CD4-positive, CD25-positive, alpha-beta regulatory T cell (primary cell): ENCODE measurements at regions not wholly inside any gene's neighbourhood (a gene's known extent, or its start where the extent isn't known, plus 50 kb on each side); places are given as distances from the start of the nearest gene placed in this dataset.
A peak's percentile ranks its signal among the peaks of the same experiment; 100 is the strongest.

Experiments used
- ATAC-seq, 2 donors: fragments of 150-1000 bp; cut with Tn5 transposase; one replicate each; pipeline ENCODE4 v1.10.0; 2021; ENCODE audit warnings: low read depth in 2 of 2, moderate number of reproducible peaks in 2 of 2, moderate library complexity in 1 of 2
- DNase-seq, 3 donors: peaks; one replicate each; pipeline versions ENCODE4 v3.0.0 to v3.0.0-alpha.2; 2012 to 2022; ENCODE audit warnings: mixed read lengths in 1 of 3
- H3K27ac ChIP-seq: one replicate; pipeline ENCODE4 v1.7.0; 2013; ENCODE audit warnings: mild to moderate bottlenecking, low read length; ENCODE audit not compliant: insufficient read depth, poor library complexity, severe bottlenecking
- H3K27me3 ChIP-seq: one replicate; pipeline ENCODE4 v1.7.0; 2013; ENCODE audit warnings: low read length; ENCODE audit not compliant: control insufficient read depth, insufficient read depth
- H3K36me3 ChIP-seq: one replicate; pipeline ENCODE4 v1.7.0; 2013; ENCODE audit warnings: mild to moderate bottlenecking, low read length, moderate library complexity; ENCODE audit not compliant: control insufficient read depth, insufficient read depth
- H3K4me1 ChIP-seq: 2 replicates; pipeline ENCODE4 v1.7.0; 2013; ENCODE audit warnings: mild to moderate bottlenecking, low read length; ENCODE audit not compliant: insufficient read depth, control insufficient read depth, poor library complexity, severe bottlenecking
- H3K4me3 ChIP-seq: one replicate; pipeline ENCODE4 v1.7.0; 2013; ENCODE audit warnings: low read depth, mild to moderate bottlenecking, low read length, moderate library complexity
- H3K9me3 ChIP-seq, 2 experiments: 1 replicate in 1 of 2; 2 replicates in 1 of 2; pipeline ENCODE4 v1.7.0; 2013; ENCODE audit warnings: low read length in 2 of 2, mild to moderate bottlenecking in 1 of 2, moderate library complexity in 1 of 2; ENCODE audit not compliant: control insufficient read depth in 2 of 2
- H3K27ac Mint-ChIP-seq, 3 donors: one replicate each; pipeline ENCODE4 v1.8.0; 2020 to 2022; ENCODE audit warnings: mild to moderate bottlenecking in 3 of 3, mixed read lengths in 3 of 3, moderate library complexity in 2 of 3
- H3K27me3 Mint-ChIP-seq: one replicate; pipeline ENCODE4 v1.8.0; 2022; ENCODE audit warnings: mild to moderate bottlenecking, mixed read lengths
- H3K36me3 Mint-ChIP-seq: one replicate; pipeline ENCODE4 v1.8.0; 2020; ENCODE audit warnings: mixed read lengths
- H3K4me1 Mint-ChIP-seq, 4 donors: one replicate each; pipeline ENCODE4 v1.8.0; 2020 to 2022; ENCODE audit warnings: mixed read lengths in 4 of 4, mild to moderate bottlenecking in 1 of 4
- H3K4me3 Mint-ChIP-seq, 4 donors: one replicate each; pipeline ENCODE4 v1.8.0; 2020 to 2022; ENCODE audit warnings: mild to moderate bottlenecking in 4 of 4, mixed read lengths in 4 of 4, moderate library complexity in 3 of 4
- H3K9me3 Mint-ChIP-seq, 7 donors: one replicate each; pipeline ENCODE4 v1.8.0; 2020 to 2022; ENCODE audit warnings: mixed read lengths in 7 of 7, mild to moderate bottlenecking in 3 of 7, moderate library complexity in 2 of 7

- Mint-ChIP-seq H3K27me3 (peaks cover 6% of the 10 kb centered on the region), H3K4me3 (peak overlapping the region; percentile 84 to 95 (median 89)), H3K4me1 (peaks cover 15 to 70% (median 36%) of the 10 kb centered on the region in 4 donors), H3K9me3 (no peaks in the 10 kb centered on the region), H3K36me3 (no peaks in the 10 kb centered on the region), H3K27ac (peak overlapping the region; percentile 96 to 98 (median 97))
- Histone ChIP-seq H3K27me3 (no peaks in the 10 kb centered on the region), H3K4me3 (peak overlapping the region; percentile 82), H3K9me3 (no peaks in the 10 kb centered on the region), H3K36me3 (no peaks in the 10 kb centered on the region), H3K4me1 (peaks cover 63% of the 10 kb centered on the region), H3K27ac (peak overlapping the region; percentile 97)
- ATAC-seq, result peak; percentile 12 to 51
- DNase-seq, result peak; percentile 48 to 92 (median 65)
Measured at GRCh38 chr14:50001999-50002925, 109.4 kb downstream of the ARF6 start.

GRCh38 chr14:50002926-50003212 is 110.0 kb downstream of the ARF6 start:
- Histone ChIP-seq H3K4me1 (peaks cover 61% of the 10 kb centered on the region), H3K36me3 (no peaks in the 10 kb centered on the region), H3K27ac (peak overlapping the region; percentile 97), H3K4me3 (peak overlapping the region; percentile 82), H3K9me3 (no peaks in the 10 kb centered on the region), H3K27me3 (no peaks in the 10 kb centered on the region)
- Mint-ChIP-seq H3K27me3 (peaks cover 6% of the 10 kb centered on the region), H3K36me3 (no peaks in the 10 kb centered on the region), H3K4me3 (peak overlapping the region; percentile 84 to 95 (median 89)), H3K27ac (peak overlapping the region; percentile 96 to 98 (median 97)), H3K4me1 (peaks cover 15 to 66% (median 33%) of the 10 kb centered on the region in 4 donors), H3K9me3 (no peaks in the 10 kb centered on the region)
- no peak for ATAC-seq
- no peak for DNase-seq

GRCh38 chr14:50003213-50004021 is 110.5 kb downstream of the ARF6 start:
- H3K9me3 ChIP-seq, result no peaks in the 10 kb centered on the region
- H3K4me1 ChIP-seq, result peaks cover 55% of the 10 kb centered on the region
- Mint-ChIP-seq H3K4me1 (peaks cover 15 to 62% (median 30%) of the 10 kb centered on the region in 4 donors), H3K27ac (peak overlapping the region; percentile 96 to 98 (median 97)), H3K9me3 (no peaks in the 10 kb centered on the region), H3K36me3 (no peaks in the 10 kb centered on the region), H3K27me3 (peaks cover 6% of the 10 kb centered on the region), H3K4me3 (peak overlapping the region; percentile 84 to 95 (median 89))
- ATAC-seq (peak; percentile 21 to 29), DNase-seq (peak; percentile 70 to 92 (median 73))
- no peaks in the 10 kb centered on the region for H3K36me3 ChIP-seq
- H3K4me3 ChIP-seq, result peak overlapping the region; percentile 82
- H3K27me3 ChIP-seq, result no peaks in the 10 kb centered on the region
- H3K27ac ChIP-seq, result peak overlapping the region; percentile 97

GRCh38 chr14:50006141-50006540 is 110.2 kb downstream of the VCPKMT start:
- Mint-ChIP-seq H3K4me1 (peaks cover 5 to 40% (median 11%) of the 10 kb centered on the region in 4 donors), H3K36me3 (peaks cover 14% of the 10 kb centered on the region), H3K27ac (peak overlapping the region in 1 of 3 donors; percentile 26), H3K27me3 (no peaks in the 10 kb centered on the region), H3K4me3 (no peak overlapping the region), H3K9me3 (peaks cover 0 to 1% (median 0%) of the 10 kb centered on the region in 7 donors)
- Histone ChIP-seq H3K27ac (no peak overlapping the region), H3K36me3 (no peaks in the 10 kb centered on the region), H3K4me3 (no peak overlapping the region), H3K9me3 (no peaks in the 10 kb centered on the region), H3K4me1 (peaks cover 30% of the 10 kb centered on the region), H3K27me3 (no peaks in the 10 kb centered on the region)
- ATAC-seq (no peak), DNase-seq (no peak)

GRCh38 chr14:50007123-50007903 is 109.1 kb downstream of the VCPKMT start:
- Histone ChIP-seq H3K4me1 (peaks cover 19% of the 10 kb centered on the region), H3K27ac (no peak overlapping the region), H3K27me3 (no peaks in the 10 kb centered on the region), H3K4me3 (no peak overlapping the region), H3K36me3 (no peaks in the 10 kb centered on the region), H3K9me3 (no peaks in the 10 kb centered on the region)
- H3K27me3 Mint-ChIP-seq, result no peaks in the 10 kb centered on the region
- ATAC-seq, result no peak
- H3K4me3 Mint-ChIP-seq, result peak overlapping the region in 1 of 4 donors; percentile 7
- H3K9me3 Mint-ChIP-seq, result peaks cover 0 to 1% (median 0%) of the 10 kb centered on the region in 7 donors
- H3K36me3 Mint-ChIP-seq, result peaks cover 14% of the 10 kb centered on the region
- peak overlapping the region in 1 of 3 donors; percentile 40 for H3K27ac Mint-ChIP-seq
- peaks cover 0 to 29% (median 6%) of the 10 kb centered on the region in 4 donors for H3K4me1 Mint-ChIP-seq
- no peak for DNase-seq

GRCh38 chr14:50008562-50008961 is 107.8 kb downstream of the VCPKMT start:
- Mint-ChIP-seq H3K27ac (no peak overlapping the region), H3K4me3 (no peak overlapping the region), H3K36me3 (peaks cover 14% of the 10 kb centered on the region), H3K4me1 (peaks cover 4 to 24% (median 9%) of the 10 kb centered on the region in 4 donors), H3K9me3 (peaks cover 0 to 1% (median 0%) of the 10 kb centered on the region in 7 donors), H3K27me3 (no peaks in the 10 kb centered on the region)
- Histone ChIP-seq H3K27me3 (no peaks in the 10 kb centered on the region), H3K9me3 (no peaks in the 10 kb centered on the region), H3K4me3 (no peak overlapping the region), H3K36me3 (no peaks in the 10 kb centered on the region), H3K4me1 (peaks cover 8% of the 10 kb centered on the region), H3K27ac (no peak overlapping the region)
- no peak for DNase-seq
- ATAC-seq, result no peak

- ATAC-seq, result no peak
Measured at GRCh38 chr14:50008974-50009373, 107.4 kb downstream of the VCPKMT start.

More at GRCh38 chr14:50008974-50009373, 107.4 kb downstream of the VCPKMT start:
- no peaks in the 10 kb centered on the region for H3K27me3 Mint-ChIP-seq
- no peaks in the 10 kb centered on the region for H3K36me3 ChIP-seq
- no peaks in the 10 kb centered on the region for H3K9me3 ChIP-seq
- H3K4me1 Mint-ChIP-seq, result peaks cover 4 to 20% (median 9%) of the 10 kb centered on the region in 4 donors
- H3K4me1 ChIP-seq, result peaks cover 4% of the 10 kb centered on the region
- no peak for DNase-seq
- H3K27me3 ChIP-seq, result no peaks in the 10 kb centered on the region
- H3K9me3 Mint-ChIP-seq, result peaks cover 0 to 1% (median 0%) of the 10 kb centered on the region in 7 donors
- peaks cover 14% of the 10 kb centered on the region for H3K36me3 Mint-ChIP-seq
- H3K27ac Mint-ChIP-seq, result no peak overlapping the region
- no peak overlapping the region for H3K4me3 ChIP-seq
- no peak overlapping the region for H3K4me3 Mint-ChIP-seq
- no peak overlapping the region for H3K27ac ChIP-seq
